ENCODE measurements at regions not wholly inside any gene's neighbourhood (a gene's known extent, or its start where the extent isn't known, plus 50 kb on each side); places are given as distances from the start of the nearest gene placed in this dataset.

GRCh38 chr11:80586464-80586863 lies 1145.6 kb upstream of the TENM4 start:
- Histone ChIP-seq H3K9ac (ENCODE audit: insufficient read length, low read depth) (no peak overlapping the region), H3K4me3 (ENCODE audit: insufficient read length, low read depth) (no peak overlapping the region), H3K4me1 (ENCODE audit: insufficient read depth, insufficient read length) (no peaks in the 10 kb centered on the region), H3K9me3 (ENCODE audit: insufficient read depth, low read length) (no peaks in the 10 kb centered on the region), H3K27me3 (ENCODE audit: insufficient read depth, insufficient read length) (no peaks in the 10 kb centered on the region), H3K36me3 (ENCODE audit: insufficient read depth, insufficient read length, low read length) (no peaks in the 10 kb centered on the region)
- no peak for DNase-seq (ENCODE audit: low read depth, low spot score)
- no peak for TF ChIP-seq ZNF274 (IDR thresholded peaks at IDR 0.05; ENCODE audit: low read depth, low read length)
- no peak for TF ChIP-seq SUZ12 (IDR thresholded peaks at IDR 0.05; ENCODE audit: extremely low read depth, insufficient read depth, insufficient read length)
- no peak for TF ChIP-seq YY1 (IDR thresholded peaks at IDR 0.05; ENCODE audit: insufficient read depth, insufficient read length)

- Histone ChIP-seq H3K4me3 (ENCODE audit: insufficient read length, low read depth) (no peak overlapping the region), H3K27me3 (ENCODE audit: insufficient read depth, insufficient read length) (no peaks in the 10 kb centered on the region), H3K4me1 (ENCODE audit: insufficient read depth, insufficient read length) (no peaks in the 10 kb centered on the region), H3K9me3 (ENCODE audit: insufficient read depth, low read length) (no peaks in the 10 kb centered on the region), H3K36me3 (ENCODE audit: insufficient read depth, insufficient read length, low read length) (no peaks in the 10 kb centered on the region), H3K9ac (ENCODE audit: insufficient read length, low read depth) (no peak overlapping the region)
- TF ChIP-seq YY1 (IDR thresholded peaks at IDR 0.05; ENCODE audit: insufficient read depth, insufficient read length) (no peak), ZNF274 (IDR thresholded peaks at IDR 0.05; ENCODE audit: low read depth, low read length) (no peak), SUZ12 (IDR thresholded peaks at IDR 0.05; ENCODE audit: extremely low read depth, insufficient read depth, insufficient read length) (no peak)
- no peak for DNase-seq (ENCODE audit: low read depth, low spot score)
Observed at GRCh38 chr11:80584661-80585060, 1143.8 kb upstream of the TENM4 start.

GRCh38 chr11:80569832-80570231 lies 1129.0 kb upstream of the TENM4 start:
- Histone ChIP-seq H3K9me3 (ENCODE audit: insufficient read depth, low read length) (peaks cover 11% of the 10 kb centered on the region; the same call in 1 of the 2 replicates), H3K4me3 (ENCODE audit: insufficient read length, low read depth) (no peak overlapping the region), H3K9ac (ENCODE audit: insufficient read length, low read depth) (no peak overlapping the region), H3K27me3 (ENCODE audit: insufficient read depth, insufficient read length) (no peaks in the 10 kb centered on the region), H3K4me1 (ENCODE audit: insufficient read depth, insufficient read length) (no peaks in the 10 kb centered on the region), H3K36me3 (ENCODE audit: insufficient read depth, insufficient read length, low read length) (no peaks in the 10 kb centered on the region)
- DNase-seq (ENCODE audit: low read depth, low spot score): no peak
- no peak for TF ChIP-seq SUZ12 (IDR thresholded peaks at IDR 0.05; ENCODE audit: extremely low read depth, insufficient read depth, insufficient read length)
- TF ChIP-seq YY1 (IDR thresholded peaks at IDR 0.05; ENCODE audit: insufficient read depth, insufficient read length): no peak
- no peak for TF ChIP-seq ZNF274 (IDR thresholded peaks at IDR 0.05; ENCODE audit: low read depth, low read length)

- no peak for TF ChIP-seq ZNF274 (IDR thresholded peaks at IDR 0.05; ENCODE audit: low read depth, low read length)
- TF ChIP-seq YY1 (IDR thresholded peaks at IDR 0.05; ENCODE audit: insufficient read depth, insufficient read length): no peak
- TF ChIP-seq SUZ12 (IDR thresholded peaks at IDR 0.05; ENCODE audit: extremely low read depth, insufficient read depth, insufficient read length): no peak
- Histone ChIP-seq H3K4me1 (ENCODE audit: insufficient read depth, insufficient read length) (no peaks in the 10 kb centered on the region), H3K36me3 (ENCODE audit: insufficient read depth, insufficient read length, low read length) (no peaks in the 10 kb centered on the region), H3K27me3 (ENCODE audit: insufficient read depth, insufficient read length) (no peaks in the 10 kb centered on the region), H3K4me3 (ENCODE audit: insufficient read length, low read depth) (no peak overlapping the region), H3K9me3 (ENCODE audit: insufficient read depth, low read length) (no peaks in the 10 kb centered on the region), H3K9ac (ENCODE audit: insufficient read length, low read depth) (no peak overlapping the region)
- DNase-seq (ENCODE audit: low read depth, low spot score): no peak
Observed at GRCh38 chr11:80565231-80565630, 1124.4 kb upstream of the TENM4 start.

DNA sequence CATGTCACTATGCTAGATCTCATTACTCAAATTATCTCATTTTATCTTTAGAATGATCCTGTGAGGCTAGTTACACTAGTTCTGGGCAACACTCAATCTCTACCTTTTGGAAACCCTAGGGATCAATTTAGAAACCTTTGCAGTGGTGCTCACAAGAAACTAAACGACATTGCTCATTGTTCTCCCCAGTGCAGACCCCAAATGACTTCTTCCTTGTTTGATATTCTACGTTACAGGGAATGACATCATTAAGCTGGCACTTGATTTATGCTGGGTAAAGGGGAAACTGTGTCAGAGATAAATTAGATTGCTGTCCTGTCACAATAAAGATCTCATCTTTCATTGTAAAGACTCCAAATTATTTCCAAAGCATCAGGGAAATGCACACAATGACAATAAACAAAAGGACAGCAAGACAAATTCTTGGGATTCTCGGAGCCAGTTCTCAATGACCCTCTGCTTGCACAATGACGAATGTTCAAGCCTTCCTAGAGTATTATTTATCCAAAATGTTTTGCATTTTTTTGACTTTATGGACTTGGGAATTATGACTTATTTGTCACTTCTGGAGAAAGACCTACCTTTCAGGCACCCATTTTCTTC lies 1121.8 kb upstream of the TENM4 start:
- H3K4me3 ChIP-seq (ENCODE audit: insufficient read length, low read depth): no peak overlapping the region
- no peak for DNase-seq (ENCODE audit: low read depth, low spot score)
- H3K36me3 ChIP-seq (ENCODE audit: insufficient read depth, insufficient read length, low read length): no peaks in the 10 kb centered on the region
- no peak overlapping the region for H3K9ac ChIP-seq (ENCODE audit: insufficient read length, low read depth)
- H3K4me1 ChIP-seq (ENCODE audit: insufficient read depth, insufficient read length): no peaks in the 10 kb centered on the region
- TF ChIP-seq ZNF274 (IDR thresholded peaks at IDR 0.05; ENCODE audit: low read depth, low read length): no peak
- TF ChIP-seq SUZ12 (IDR thresholded peaks at IDR 0.05; ENCODE audit: extremely low read depth, insufficient read depth, insufficient read length): no peak
- TF ChIP-seq YY1 (IDR thresholded peaks at IDR 0.05; ENCODE audit: insufficient read depth, insufficient read length): no peak
- no peaks in the 10 kb centered on the region for H3K9me3 ChIP-seq (ENCODE audit: insufficient read depth, low read length)
- H3K27me3 ChIP-seq (ENCODE audit: insufficient read depth, insufficient read length): no peaks in the 10 kb centered on the region

GRCh38 chr11:80559942-80560341 lies 1119.1 kb upstream of the TENM4 start:
- H3K9ac ChIP-seq (ENCODE audit: insufficient read length, low read depth): no peak overlapping the region
- no peaks in the 10 kb centered on the region for H3K27me3 ChIP-seq (ENCODE audit: insufficient read depth, insufficient read length)
- H3K4me1 ChIP-seq (ENCODE audit: insufficient read depth, insufficient read length): no peaks in the 10 kb centered on the region
- TF ChIP-seq YY1 (IDR thresholded peaks at IDR 0.05; ENCODE audit: insufficient read depth, insufficient read length) (no peak), ZNF274 (IDR thresholded peaks at IDR 0.05; ENCODE audit: low read depth, low read length) (no peak), SUZ12 (IDR thresholded peaks at IDR 0.05; ENCODE audit: extremely low read depth, insufficient read depth, insufficient read length) (no peak)
- no peak for DNase-seq (ENCODE audit: low read depth, low spot score)
- H3K9me3 ChIP-seq (ENCODE audit: insufficient read depth, low read length): no peaks in the 10 kb centered on the region
- H3K4me3 ChIP-seq (ENCODE audit: insufficient read length, low read depth): no peak overlapping the region
- no peaks in the 10 kb centered on the region for H3K36me3 ChIP-seq (ENCODE audit: insufficient read depth, insufficient read length, low read length)

DNA sequence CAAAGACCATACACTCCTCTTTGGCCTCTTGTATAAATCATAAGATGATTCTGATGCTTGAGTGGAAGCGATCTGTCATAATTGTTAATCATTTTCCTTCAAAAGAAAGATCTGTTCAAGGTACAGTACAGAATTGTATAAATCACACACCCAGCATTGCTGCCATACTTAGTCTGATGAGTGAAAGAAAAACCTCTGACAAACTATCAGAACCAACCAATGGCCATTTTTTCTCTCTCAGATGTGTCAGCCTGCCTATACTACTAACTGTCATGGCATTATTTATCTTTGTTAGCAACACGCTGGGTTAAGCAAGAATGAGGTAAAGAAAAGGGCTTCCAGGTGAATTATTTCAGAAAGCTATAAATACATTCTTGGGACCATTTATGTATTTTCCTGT lies 1112.7 kb upstream of the TENM4 start:
- H3K27me3 ChIP-seq (ENCODE audit: insufficient read depth, insufficient read length): no peaks in the 10 kb centered on the region
- no peaks in the 10 kb centered on the region for H3K36me3 ChIP-seq (ENCODE audit: insufficient read depth, insufficient read length, low read length)
- H3K9ac ChIP-seq (ENCODE audit: insufficient read length, low read depth): no peak overlapping the region
- H3K4me3 ChIP-seq (ENCODE audit: insufficient read length, low read depth): no peak overlapping the region
- no peaks in the 10 kb centered on the region for H3K4me1 ChIP-seq (ENCODE audit: insufficient read depth, insufficient read length)
- no peak for DNase-seq (ENCODE audit: low read depth, low spot score)
- H3K9me3 ChIP-seq (ENCODE audit: insufficient read depth, low read length): no peaks in the 10 kb centered on the region
- TF ChIP-seq SUZ12 (IDR thresholded peaks at IDR 0.05; ENCODE audit: extremely low read depth, insufficient read depth, insufficient read length) (no peak), YY1 (IDR thresholded peaks at IDR 0.05; ENCODE audit: insufficient read depth, insufficient read length) (no peak), ZNF274 (IDR thresholded peaks at IDR 0.05; ENCODE audit: low read depth, low read length) (no peak)
